CD14-positive monocyte (primary cell): ENCODE measurements at regions not wholly inside any gene's neighbourhood (a gene's known extent, or its start where the extent isn't known, plus 50 kb on each side); places are given as distances from the start of the nearest gene placed in this dataset.

Experiments
- DNase-seq, 3 donors: peaks; one replicate each; pipeline ENCODE4 v3.0.0-alpha.2; 2011 to 2022
- H2AFZ ChIP-seq: 2 replicates; pipeline ENCODE4 v1.6.0; 2012; ENCODE audit warnings: mild to moderate bottlenecking, low read depth, low read length, inconsistent platforms; ENCODE audit not compliant: insufficient read depth, poor library complexity, severe bottlenecking
- H3K27ac ChIP-seq, 2 donors: 1 replicate in 1 of 2; 2 replicates in 1 of 2; pipeline ENCODE4 v1.5.1; 2012 to 2013; ENCODE audit warnings: low read length in 2 of 2, control low read depth in 1 of 2, inconsistent platforms in 1 of 2, low read depth in 1 of 2, mild to moderate bottlenecking in 1 of 2
- H3K27me3 ChIP-seq, 2 donors: one replicate each; pipeline versions ENCODE4 v1.6.0 to v1.6.1; 2011 to 2013; ENCODE audit warnings: low read length in 2 of 2; ENCODE audit not compliant: control insufficient read depth in 2 of 2, insufficient read depth in 2 of 2
- H3K36me3 ChIP-seq, 2 donors: replicated peaks in 1 of 2; 1 replicate in 1 of 2; 2 replicates in 1 of 2; pipeline versions ENCODE4 v1.5.1 to v1.6.1; 2012 to 2013; ENCODE audit warnings: low read length in 2 of 2, control low read depth in 1 of 2, inconsistent platforms in 1 of 2, mild to moderate bottlenecking in 1 of 2; ENCODE audit not compliant: insufficient read depth in 2 of 2, control insufficient read depth in 1 of 2
- H3K4me1 ChIP-seq, 2 donors: 1 replicate in 1 of 2; 2 replicates in 1 of 2; pipeline versions ENCODE4 v1.5.1 to v1.6.1; 2012 to 2013; ENCODE audit warnings: low read length in 2 of 2, control low read depth in 1 of 2, inconsistent platforms in 1 of 2, mild to moderate bottlenecking in 1 of 2, moderate library complexity in 1 of 2; ENCODE audit not compliant: insufficient read depth in 2 of 2, control insufficient read depth in 1 of 2
- H3K4me2 ChIP-seq: replicated peaks from 2 replicates; pipeline ENCODE3; 2012; ENCODE audit warnings: low read length, moderate library complexity, mild to moderate bottlenecking; ENCODE audit not compliant: poor library complexity, severe bottlenecking; ENCODE audit errors: extremely low read depth
- H3K4me3 ChIP-seq, 3 experiments: fragments of 200-600 bp in 1 of 3; sonication (generic) in 1 of 3; replicated peaks in 1 of 3; 1 replicate in 2 of 3; 2 replicates in 1 of 3; pipeline ENCODE4 v1.5.1; 2011 to 2013; ENCODE audit warnings: low read length in 3 of 3, mild to moderate bottlenecking in 3 of 3, control low read depth in 2 of 3, low read depth in 2 of 3, inconsistent platforms in 1 of 3, moderate library complexity in 1 of 3
- H3K79me2 ChIP-seq: 2 replicates; pipeline ENCODE4 v1.6.0; 2012; ENCODE audit warnings: mild to moderate bottlenecking, control low read depth, inconsistent platforms, low read length, moderate library complexity; ENCODE audit not compliant: insufficient read depth
- H3K9ac ChIP-seq: 2 replicates; pipeline ENCODE4 v1.6.0; 2017; ENCODE audit warnings: low read length, mild to moderate bottlenecking; ENCODE audit not compliant: insufficient read depth, poor library complexity, severe bottlenecking
- H3K9me3 ChIP-seq, 2 donors: replicated peaks in 1 of 2; 1 replicate in 1 of 2; 2 replicates in 1 of 2; pipeline versions ENCODE4 v1.5.1 to v1.6.1; 2012 to 2013; ENCODE audit warnings: low read length in 2 of 2, control low read depth in 1 of 2; ENCODE audit not compliant: control insufficient read depth in 1 of 2, insufficient read depth in 1 of 2
- H4K20me1 ChIP-seq: 2 replicates; pipeline ENCODE4 v1.6.0; 2012; ENCODE audit warnings: mild to moderate bottlenecking, low read length, control low read depth, moderate library complexity; ENCODE audit not compliant: insufficient read depth
- H3K27ac Mint-ChIP-seq, 7 donors: one replicate each; pipeline ENCODE4 v1.8.0; 2020; ENCODE audit warnings: mild to moderate bottlenecking in 7 of 7, mixed read lengths in 7 of 7, moderate library complexity in 6 of 7, inconsistent platforms in 2 of 7
- H3K27me3 Mint-ChIP-seq, 3 donors: one replicate each; pipeline ENCODE4 v1.8.0; 2021 to 2022; ENCODE audit warnings: low read depth in 3 of 3, mild to moderate bottlenecking in 3 of 3, mixed read lengths in 3 of 3, moderate library complexity in 3 of 3, inconsistent platforms in 1 of 3
- H3K36me3 Mint-ChIP-seq, 2 donors: one replicate each; pipeline ENCODE4 v1.8.0; 2020; ENCODE audit warnings: mixed read lengths in 2 of 2, inconsistent platforms in 1 of 2, mild to moderate bottlenecking in 1 of 2
- H3K4me1 Mint-ChIP-seq: one replicate; pipeline ENCODE4 v1.8.0; 2020; ENCODE audit warnings: mild to moderate bottlenecking, mixed read lengths
- H3K4me3 Mint-ChIP-seq, 2 donors: one replicate each; pipeline ENCODE4 v1.8.0; 2020; ENCODE audit warnings: mild to moderate bottlenecking in 2 of 2, mixed read lengths in 2 of 2, moderate library complexity in 1 of 2
- H3K9me3 Mint-ChIP-seq, 7 donors: one replicate each; pipeline ENCODE4 v1.8.0; 2020 to 2022; ENCODE audit warnings: mixed read lengths in 7 of 7, mild to moderate bottlenecking in 6 of 7, moderate library complexity in 6 of 7, inconsistent platforms in 2 of 7
- CTCF ChIP-seq: fragments of 200-600 bp; IDR thresholded peaks from one replicate; pipeline ENCODE4 v1.8.0; 2022; ENCODE audit warnings: antibody characterized with exemption, mild to moderate bottlenecking
- WGBS: methylation state at CpG from one replicate; pipeline ENCODE4 v1.1.5; 2013; ENCODE audit warnings: missing lambda C conversion rate; ENCODE audit not compliant: insufficient coverage; 5-methylcytosine and 5-hydroxymethylcytosine counted together
- intact Hi-C, 2 donors: fragments of 100-400 bp; cut with micrococcal nuclease; formaldehyde crosslinking; loops; one replicate each; pipeline versions ENCODE4 v1.15.0 to v1.15.1; 2023

- H3K79me2 ChIP-seq: no peaks in the 10 kb centered on the region
- H3K36me3 Mint-ChIP-seq: no peaks in the 10 kb centered on the region
- intact Hi-C loops: no loop called here
- no peak overlapping the region for H3K9ac ChIP-seq
- WGBS: no CpG with 5 or more reads among the region's 3 CpGs
- H3K4me3 ChIP-seq: no peak overlapping the region
- H3K4me3 Mint-ChIP-seq: no peak overlapping the region
- H3K9me3 Mint-ChIP-seq: peaks cover 0 to 4% (median 0%) of the 10 kb centered on the region in 7 donors
- no peaks in the 10 kb centered on the region for H3K4me1 Mint-ChIP-seq
- H3K27ac ChIP-seq: no peak overlapping the region
- no peaks in the 10 kb centered on the region for H3K9me3 ChIP-seq
- H3K27ac Mint-ChIP-seq: no peak overlapping the region
- no peaks in the 10 kb centered on the region for H3K36me3 ChIP-seq
- H3K27me3 ChIP-seq: no peaks in the 10 kb centered on the region
- H3K4me1 ChIP-seq: no peaks in the 10 kb centered on the region
- no peak for DNase-seq
- H2AFZ ChIP-seq: no peak overlapping the region
- H4K20me1 ChIP-seq: no peaks in the 10 kb centered on the region
- peaks cover 0 to 2% (median 0%) of the 10 kb centered on the region in 3 donors for H3K27me3 Mint-ChIP-seq
- TF ChIP-seq CTCF: no peak
- H3K4me2 ChIP-seq: no peak overlapping the region
Measured at GRCh38 chr12:90832427-90832826, 122.5 kb downstream of the CCER1 start.

- Histone ChIP-seq H2AFZ (no peak overlapping the region), H3K9me3 (no peaks in the 10 kb centered on the region), H3K36me3 (no peaks in the 10 kb centered on the region), H3K4me3 (no peak overlapping the region), H3K27me3 (no peaks in the 10 kb centered on the region), H3K79me2 (no peaks in the 10 kb centered on the region), H3K9ac (no peak overlapping the region), H3K4me1 (no peaks in the 10 kb centered on the region), H4K20me1 (no peaks in the 10 kb centered on the region), H3K27ac (no peak overlapping the region), H3K4me2 (no peak overlapping the region)
- TF ChIP-seq CTCF: no peak
- Mint-ChIP-seq H3K27ac (peak overlapping the region in 1 of 7 donors; percentile 56), H3K36me3 (no peaks in the 10 kb centered on the region), H3K27me3 (peaks cover 0 to 2% (median 0%) of the 10 kb centered on the region in 3 donors), H3K4me3 (no peak overlapping the region), H3K9me3 (peaks cover 0 to 4% (median 0%) of the 10 kb centered on the region in 7 donors), H3K4me1 (no peaks in the 10 kb centered on the region)
- no CpG with 5 or more reads among the region's 1 CpG for WGBS
- intact Hi-C loops: no loop called here
- no peak for DNase-seq
Measured at GRCh38 chr12:90831712-90832111, 123.3 kb downstream of the CCER1 start.
